ENCODE measurements at regions not wholly inside any gene's neighbourhood (a gene's known extent, or its start where the extent isn't known, plus 50 kb on each side); places are given as distances from the start of the nearest gene placed in this dataset.

GRCh38 chr13:97736436-97736835 is 217.0 kb upstream of the IPO5 start:
- no peak overlapping the region for H3K27ac ChIP-seq (ENCODE audit: low read depth in 2 of 2, low read length in 1 of 2)
- no peak for TF ChIP-seq MEF2A (IDR thresholded peaks at IDR 0.05; ENCODE audit: borderline replicate concordance, low read depth)
- TF ChIP-seq USF2 (IDR thresholded peaks at IDR 0.05; ENCODE audit: borderline replicate concordance, low read depth, low read length), result no peak
- TF ChIP-seq SMC3 (IDR thresholded peaks at IDR 0.05; ENCODE audit: low read depth, low read length), result no peak
- TF ChIP-seq CHD2 (IDR thresholded peaks at IDR 0.05; ENCODE audit: low read length, partially characterized antibody), result no peak
- H2AFZ ChIP-seq (ENCODE audit: low read depth), result no peak overlapping the region
- no peaks in the 10 kb centered on the region for H4K20me1 ChIP-seq (ENCODE audit: insufficient read depth)
- no peak overlapping the region for H3K4me2 ChIP-seq
- DNase-seq, result no peak
- H3K36me3 ChIP-seq (replicated peaks in 1 of 2; ENCODE audit: control insufficient read depth in 1 of 2, insufficient read depth in 2 of 2, low read length in 1 of 2), result no peaks in the 10 kb centered on the region
- no peaks in the 10 kb centered on the region for H3F3A ChIP-seq (replicated peaks; ENCODE audit: insufficient read depth)
- POLR2A ChIA-PET, result no interaction called here
- no peaks in the 10 kb centered on the region for H3K9me3 ChIP-seq
- H3K4me3 ChIP-seq (ENCODE audit: low read depth in 2 of 2, low read length in 1 of 2), result no peak overlapping the region
- H3K9me2 ChIP-seq, result no peaks in the 10 kb centered on the region
- no peaks in the 10 kb centered on the region for H3K79me2 ChIP-seq (ENCODE audit: insufficient read depth)
- no peak overlapping the region for H3K9ac ChIP-seq
- no peaks in the 10 kb centered on the region for H3K27me3 ChIP-seq (ENCODE audit: insufficient read depth)
- WGBS (ENCODE audit: low lambda C conversion rate), result 30% methylated on average over 5 of the region's 5 CpGs
- CTCF ChIA-PET, result no interaction called here
- H3K4me1 ChIP-seq (ENCODE audit: control insufficient read depth in 1 of 2, insufficient read depth in 2 of 2, low read depth in 1 of 2, low read length in 1 of 2), result no peaks in the 10 kb centered on the region

DNA sequence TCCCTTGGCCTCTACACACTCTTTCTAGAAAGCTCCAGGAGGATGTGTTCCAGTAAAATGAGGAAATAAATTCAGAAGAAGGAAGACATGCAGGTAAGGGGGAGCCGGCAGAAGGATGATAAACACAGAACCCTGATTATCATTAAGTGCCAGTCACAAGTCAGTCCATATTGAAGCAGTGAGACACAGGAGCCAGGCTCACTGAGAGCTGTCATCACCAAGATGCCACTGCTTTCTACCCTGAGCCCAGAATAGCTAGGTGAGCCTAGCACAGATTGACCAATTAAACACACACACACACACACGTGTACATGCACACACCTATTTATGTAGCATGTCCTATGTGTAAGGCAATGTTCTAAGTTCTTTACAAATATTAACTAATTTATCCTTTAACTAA is 211.4 kb upstream of the IPO5 start:
- no peaks in the 10 kb centered on the region for H3K4me1 ChIP-seq (ENCODE audit: control insufficient read depth in 1 of 2, insufficient read depth in 2 of 2, low read depth in 1 of 2, low read length in 1 of 2)
- no peak overlapping the region for H2AFZ ChIP-seq (ENCODE audit: low read depth)
- H3K9me2 ChIP-seq, result no peaks in the 10 kb centered on the region
- DNase-seq, result no peak
- H3K4me3 ChIP-seq (ENCODE audit: low read depth in 2 of 2, low read length in 1 of 2), result no peak overlapping the region
- H3K4me2 ChIP-seq, result no peak overlapping the region
- no peak overlapping the region for H3K27ac ChIP-seq (ENCODE audit: low read depth in 2 of 2, low read length in 1 of 2)
- no peaks in the 10 kb centered on the region for H3K27me3 ChIP-seq (ENCODE audit: insufficient read depth)
- TF ChIP-seq MXI1 (IDR thresholded peaks at IDR 0.05; ENCODE audit: low read depth, low read length), result no peak
- no peak for TF ChIP-seq TAF1 (IDR thresholded peaks at IDR 0.05; ENCODE audit: borderline replicate concordance, low read depth, low read length)
- no peak for TF ChIP-seq NRF1 (IDR thresholded peaks at IDR 0.05; ENCODE audit: low read depth, low read length)
- no peak for TF ChIP-seq MEF2A (IDR thresholded peaks at IDR 0.05; ENCODE audit: borderline replicate concordance, low read depth)
- no peak for TF ChIP-seq REST (IDR thresholded peaks at IDR 0.05; ENCODE audit: low read depth, low read length)
- no peak for TF ChIP-seq TEAD4 (IDR thresholded peaks at IDR 0.05; ENCODE audit: borderline replicate concordance, insufficient read depth)
- TF ChIP-seq RXRA (IDR thresholded peaks at IDR 0.05; ENCODE audit: borderline replicate concordance, low read depth), result no peak
- no peak for TF ChIP-seq SMC3 (IDR thresholded peaks at IDR 0.05; ENCODE audit: low read depth, low read length)
- TF ChIP-seq FOSL2 (IDR thresholded peaks at IDR 0.05; ENCODE audit: borderline replicate concordance, low read depth), result no peak
- TF ChIP-seq JUND (IDR thresholded peaks at IDR 0.05), result no peak
- ChIA-PET CTCF (interaction anchor here (1.4 kb wide), 1 partner anchor 21 kb away, joined by 3 read pairs; no protein-coding TSS in a partner anchor), POLR2A (no interaction called here)
- no peaks in the 10 kb centered on the region for H3K9me3 ChIP-seq
- no peaks in the 10 kb centered on the region for H3F3A ChIP-seq (replicated peaks; ENCODE audit: insufficient read depth)
- H3K9ac ChIP-seq, result no peak overlapping the region
- H3K36me3 ChIP-seq (replicated peaks in 1 of 2; ENCODE audit: control insufficient read depth in 1 of 2, insufficient read depth in 2 of 2, low read length in 1 of 2), result no peaks in the 10 kb centered on the region
- no peaks in the 10 kb centered on the region for H3K79me2 ChIP-seq (ENCODE audit: insufficient read depth)
- H4K20me1 ChIP-seq (ENCODE audit: insufficient read depth), result no peaks in the 10 kb centered on the region
- 27% methylated on average over 2 of the region's 2 CpGs for WGBS (ENCODE audit: low lambda C conversion rate)
